Endodermal cell (in vitro differentiated cells): ENCODE measurements at regions not wholly inside any gene's neighbourhood (a gene's known extent, or its start where the extent isn't known, plus 50 kb on each side); places are given as distances from the start of the nearest gene placed in this dataset.

Experiments
- DNase-seq: peaks from one replicate; pipeline ENCODE4 v3.0.0-alpha.2; 2017
- H3K27ac ChIP-seq: 2 replicates; pipeline ENCODE4 v1.5.1; 2013; ENCODE audit warnings: mild to moderate bottlenecking, low read depth, low read length, moderate library complexity
- H3K27me3 ChIP-seq: 2 replicates; pipeline ENCODE4 v1.6.1; 2013; ENCODE audit warnings: mild to moderate bottlenecking, low read length, moderate library complexity; ENCODE audit not compliant: insufficient read depth, control insufficient read depth, poor library complexity, severe bottlenecking
- H3K36me3 ChIP-seq: 2 replicates; pipeline ENCODE4 v1.7.0; 2013; ENCODE audit warnings: mild to moderate bottlenecking, low read length, moderate library complexity; ENCODE audit not compliant: control insufficient read depth, insufficient read depth
- H3K4me1 ChIP-seq: one replicate; pipeline ENCODE4 v1.7.0; 2013; ENCODE audit warnings: low read length; ENCODE audit not compliant: control insufficient read depth, insufficient read depth
- H3K4me3 ChIP-seq: 2 replicates; pipeline ENCODE4 v1.5.1; 2013; ENCODE audit warnings: mild to moderate bottlenecking, low read length, moderate library complexity
- H3K9ac ChIP-seq: 2 replicates; pipeline ENCODE4 v1.6.1; 2013; ENCODE audit warnings: mild to moderate bottlenecking, low read length, moderate library complexity; ENCODE audit not compliant: poor library complexity, severe bottlenecking; ENCODE audit errors: extremely low read depth
- H3K9me3 ChIP-seq: 2 replicates; pipeline ENCODE4 v1.6.1; 2013; ENCODE audit warnings: mild to moderate bottlenecking, low read length, moderate library complexity; ENCODE audit not compliant: control insufficient read depth
- H3K27ac Mint-ChIP-seq: 2 replicates; pipeline ENCODE4 v1.8.0; 2020; ENCODE audit warnings: mixed read lengths
- H3K27me3 Mint-ChIP-seq: 2 replicates; pipeline ENCODE4 v1.8.0; 2021; ENCODE audit warnings: mild to moderate bottlenecking, mixed read lengths; ENCODE audit not compliant: insufficient read depth
- H3K36me3 Mint-ChIP-seq: 2 replicates; pipeline ENCODE4 v1.8.0; 2020; ENCODE audit warnings: low read depth, mixed read lengths
- H3K4me1 Mint-ChIP-seq: 2 replicates; pipeline ENCODE4 v1.8.0; 2020; ENCODE audit warnings: mixed read lengths
- H3K4me3 Mint-ChIP-seq: 2 replicates; pipeline ENCODE4 v1.8.0; 2020; ENCODE audit warnings: mild to moderate bottlenecking, moderate library complexity, mixed read lengths
- H3K9me3 Mint-ChIP-seq: 2 replicates; pipeline ENCODE4 v1.8.0; 2020; ENCODE audit warnings: mild to moderate bottlenecking, mixed read lengths
- CTCF ChIP-seq: fragments of 200-600 bp; sonication (generic); conservative IDR thresholded peaks from 2 replicates; pipeline ENCODE4 v1.5.0; 2021; ENCODE audit warnings: antibody characterized with exemption, mild to moderate bottlenecking
- WGBS, 2 experiments: methylation state at CpG; one replicate each; pipeline versions ENCODE4 v1.1.5 to v1.1.7; 2013; ENCODE audit warnings: missing lambda C conversion rate in 2 of 2, mixed read lengths in 1 of 2; ENCODE audit not compliant: insufficient coverage in 1 of 2, insufficient read length in 1 of 2; 5-methylcytosine and 5-hydroxymethylcytosine counted together

- Histone ChIP-seq H3K36me3 (no peaks in the 10 kb centered on the region), H3K27ac (no peak overlapping the region), H3K9me3 (no peaks in the 10 kb centered on the region), H3K27me3 (no peaks in the 10 kb centered on the region), H3K4me1 (no peaks in the 10 kb centered on the region), H3K9ac (no peak overlapping the region), H3K4me3 (no peak overlapping the region)
- Mint-ChIP-seq H3K27me3 (no peaks in the 10 kb centered on the region), H3K36me3 (no peaks in the 10 kb centered on the region), H3K4me3 (no peak overlapping the region), H3K4me1 (no peaks in the 10 kb centered on the region), H3K9me3 (no peaks in the 10 kb centered on the region), H3K27ac (no peak overlapping the region)
- no peak for DNase-seq
- no peak for TF ChIP-seq CTCF
Observed at GRCh38 chr4:187576751-187577150, 418.8 kb upstream of the ZFP42 start.

- Histone ChIP-seq H3K4me1 (no peaks in the 10 kb centered on the region), H3K4me3 (no peak overlapping the region), H3K9ac (no peak overlapping the region), H3K36me3 (no peaks in the 10 kb centered on the region), H3K9me3 (no peaks in the 10 kb centered on the region), H3K27ac (no peak overlapping the region), H3K27me3 (no peaks in the 10 kb centered on the region)
- DNase-seq: no peak
- WGBS, 2 experiments: 91 to 92% methylated on average over 6 of the region's 6 CpGs
- no peak for TF ChIP-seq CTCF
- Mint-ChIP-seq H3K4me3 (no peak overlapping the region), H3K27me3 (no peaks in the 10 kb centered on the region), H3K27ac (no peak overlapping the region), H3K4me1 (no peaks in the 10 kb centered on the region), H3K9me3 (no peaks in the 10 kb centered on the region), H3K36me3 (no peaks in the 10 kb centered on the region)
Observed at GRCh38 chr4:187577941-187578480, 417.6 kb upstream of the ZFP42 start.

- Mint-ChIP-seq H3K27ac (no peak overlapping the region), H3K27me3 (no peaks in the 10 kb centered on the region), H3K4me3 (no peak overlapping the region), H3K4me1 (no peaks in the 10 kb centered on the region), H3K36me3 (no peaks in the 10 kb centered on the region), H3K9me3 (no peaks in the 10 kb centered on the region)
- no peak for DNase-seq
- Histone ChIP-seq H3K4me3 (no peak overlapping the region), H3K27me3 (no peaks in the 10 kb centered on the region), H3K4me1 (no peaks in the 10 kb centered on the region), H3K9me3 (no peaks in the 10 kb centered on the region), H3K36me3 (no peaks in the 10 kb centered on the region), H3K27ac (no peak overlapping the region), H3K9ac (no peak overlapping the region)
- WGBS, 2 experiments: 92 to 100% methylated on average over 1 to 7 of the region's 7 CpGs
- no peak for TF ChIP-seq CTCF
Observed at GRCh38 chr4:187586892-187587291, 408.7 kb upstream of the ZFP42 start.
